Mesendoderm (in vitro differentiated cells): ENCODE measurements at regions not wholly inside any gene's neighbourhood (a gene's known extent, or its start where the extent isn't known, plus 50 kb on each side); places are given as distances from the start of the nearest gene placed in this dataset.

Experiments used
- DNase-seq: peaks from one replicate; pipeline ENCODE4 v3.0.0; 2013
- H2AK5ac ChIP-seq: 2 replicates; pipeline ENCODE4 v1.6.1; 2013; ENCODE audit warnings: low read length, inconsistent platforms
- H2BK120ac ChIP-seq: 2 replicates; pipeline ENCODE4 v1.6.1; 2013; ENCODE audit warnings: low read depth, mild to moderate bottlenecking, low read length, moderate library complexity, mixed read lengths
- H2BK15ac ChIP-seq: replicated peaks from 2 replicates; pipeline ENCODE4 v1.6.1; 2013; ENCODE audit warnings: low read depth, mild to moderate bottlenecking, moderate library complexity
- H2BK5ac ChIP-seq: 2 replicates; pipeline ENCODE4 v1.6.1; 2013; ENCODE audit warnings: low read length, inconsistent platforms
- H3K18ac ChIP-seq: 2 replicates; pipeline ENCODE4 v1.6.1; 2013; ENCODE audit warnings: mild to moderate bottlenecking, low read length, mixed read lengths
- H3K23ac ChIP-seq: one replicate; pipeline ENCODE4 v1.6.1; 2013; ENCODE audit warnings: low read length
- H3K27ac ChIP-seq: 2 replicates; pipeline ENCODE4 v1.5.1; 2013; ENCODE audit warnings: low read depth, mild to moderate bottlenecking, inconsistent platforms, low read length, moderate library complexity
- H3K27me3 ChIP-seq: 2 replicates; pipeline ENCODE4 v1.6.1; 2013; ENCODE audit warnings: low read length, control low read depth, mild to moderate bottlenecking, inconsistent platforms; ENCODE audit not compliant: insufficient read depth, poor library complexity
- H3K36me3 ChIP-seq: 2 replicates; pipeline ENCODE4 v1.6.1; 2013; ENCODE audit warnings: low read length, inconsistent platforms; ENCODE audit not compliant: control insufficient read depth, insufficient read depth
- H3K4ac ChIP-seq: one replicate; pipeline ENCODE4 v1.6.1; 2013; ENCODE audit warnings: low read depth, mild to moderate bottlenecking, low read length, moderate library complexity
- H3K4me1 ChIP-seq: 2 replicates; pipeline ENCODE4 v1.6.1; 2013; ENCODE audit warnings: low read depth, low read length, inconsistent platforms; ENCODE audit not compliant: control insufficient read depth
- H3K4me2 ChIP-seq: 2 replicates; pipeline ENCODE4 v1.6.1; 2013; ENCODE audit warnings: low read length
- H3K4me3 ChIP-seq: 2 replicates; pipeline ENCODE4 v1.5.1; 2013; ENCODE audit warnings: mild to moderate bottlenecking, low read length
- H3K56ac ChIP-seq: one replicate; pipeline ENCODE4 v1.6.1; 2013; ENCODE audit warnings: low read length
- H3K79me1 ChIP-seq: 2 replicates; pipeline ENCODE4 v1.6.1; 2013; ENCODE audit warnings: low read length, inconsistent platforms
- H3K79me2 ChIP-seq: 2 replicates; pipeline ENCODE4 v1.6.1; 2013; ENCODE audit warnings: mild to moderate bottlenecking, low read length; ENCODE audit not compliant: control insufficient read depth, insufficient read depth
- H3K9ac ChIP-seq: 2 replicates; pipeline ENCODE4 v1.6.1; 2013; ENCODE audit warnings: low read length, inconsistent platforms
- H4K5ac ChIP-seq: one replicate; pipeline ENCODE4 v1.6.1; 2013; ENCODE audit warnings: low read length
- H4K8ac ChIP-seq: one replicate; pipeline ENCODE4 v1.6.1; 2013; ENCODE audit warnings: low read depth, mild to moderate bottlenecking, control low read depth, low read length, moderate library complexity
- WGBS: extraction: QIAGEN DNeasy Blood & Tissue Kit; methylation state at CpG from one replicate; pipeline ENCODE4 v1.1.7; 2013; ENCODE audit warnings: low lambda C conversion rate, missing lambda C conversion rate; ENCODE audit not compliant: insufficient coverage; ENCODE audit errors: extremely low coverage; 5-methylcytosine and 5-hydroxymethylcytosine counted together

DNA sequence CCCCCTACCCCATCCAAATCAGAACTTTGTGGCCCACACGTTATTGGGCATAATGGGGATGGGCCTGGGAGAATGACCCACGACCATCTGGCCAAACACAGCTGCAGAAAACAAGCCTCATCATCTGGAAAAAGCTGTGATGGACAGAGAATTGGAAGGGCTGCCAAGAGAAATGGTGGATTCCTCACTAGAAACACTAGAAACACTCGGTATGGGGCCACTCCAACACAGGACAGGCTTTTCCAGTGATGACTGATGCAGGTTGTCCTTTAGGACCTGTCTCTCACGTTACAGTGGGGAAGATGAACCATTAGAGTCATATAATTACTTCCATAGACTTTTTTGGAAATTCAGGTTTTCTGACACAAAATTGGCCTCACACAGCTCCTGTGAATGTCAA, 172.4 kb upstream of the TARS1 start:
- Histone ChIP-seq H3K4me1 (no peaks in the 10 kb centered on the region), H3K4ac (no peak overlapping the region), H3K23ac (no peak overlapping the region), H4K5ac (no peak overlapping the region), H3K27ac (no peak overlapping the region), H2BK15ac (no peak overlapping the region), H2BK5ac (no peak overlapping the region), H3K4me2 (no peak overlapping the region), H3K79me1 (no peaks in the 10 kb centered on the region), H3K18ac (no peak overlapping the region), H2BK120ac (no peak overlapping the region), H3K36me3 (no peaks in the 10 kb centered on the region), H3K56ac (no peak overlapping the region), H2AK5ac (no peak overlapping the region), H3K27me3 (no peaks in the 10 kb centered on the region), H3K9ac (no peak overlapping the region), H4K8ac (no peak overlapping the region), H3K79me2 (no peaks in the 10 kb centered on the region), H3K4me3 (no peak overlapping the region)
- no CpG with 5 or more reads among the region's 4 CpGs for WGBS
- DNase-seq = no peak

DNA sequence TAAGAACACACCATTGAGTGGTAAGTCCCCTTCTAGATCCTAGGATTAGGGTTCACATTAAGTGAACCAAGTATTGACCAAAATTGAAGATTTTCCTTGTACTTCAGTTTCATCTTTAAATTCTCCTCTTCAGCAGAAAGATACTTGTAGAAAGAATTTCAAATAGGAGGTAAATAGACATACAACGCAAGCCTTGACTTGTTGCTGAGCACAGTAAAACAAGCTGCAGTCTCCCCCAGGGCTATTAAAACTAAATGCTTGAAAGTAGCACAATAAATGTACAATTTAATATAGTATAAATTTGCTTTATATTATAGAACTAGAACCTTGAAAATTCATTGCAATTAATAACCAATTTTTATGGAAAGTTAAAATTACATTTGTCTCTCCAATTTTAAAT, 170.1 kb upstream of the TARS1 start:
- no peak overlapping the region for H3K4ac ChIP-seq
- H3K23ac ChIP-seq = no peak overlapping the region
- no peak overlapping the region for H2BK15ac ChIP-seq
- H3K18ac ChIP-seq = no peak overlapping the region
- H3K4me2 ChIP-seq = no peak overlapping the region
- DNase-seq = no peak
- H3K4me3 ChIP-seq = no peak overlapping the region
- no peak overlapping the region for H3K9ac ChIP-seq
- no peaks in the 10 kb centered on the region for H3K27me3 ChIP-seq
- WGBS = no CpG with 5 or more reads among the region's 1 CpG
- H3K4me1 ChIP-seq = no peaks in the 10 kb centered on the region
- no peak overlapping the region for H4K8ac ChIP-seq
- H3K36me3 ChIP-seq = no peaks in the 10 kb centered on the region
- H2BK5ac ChIP-seq = no peak overlapping the region
- no peak overlapping the region for H3K27ac ChIP-seq
- H4K5ac ChIP-seq = no peak overlapping the region
- H3K79me2 ChIP-seq = no peaks in the 10 kb centered on the region
- H2AK5ac ChIP-seq = no peak overlapping the region
- no peaks in the 10 kb centered on the region for H3K79me1 ChIP-seq
- H3K56ac ChIP-seq = no peak overlapping the region
- no peak overlapping the region for H2BK120ac ChIP-seq

- H2BK15ac ChIP-seq = no peak overlapping the region
- H3K9ac ChIP-seq = no peak overlapping the region
- no peak overlapping the region for H3K4ac ChIP-seq
- no peaks in the 10 kb centered on the region for H3K27me3 ChIP-seq
- H3K27ac ChIP-seq = no peak overlapping the region
- no peaks in the 10 kb centered on the region for H3K36me3 ChIP-seq
- no peak overlapping the region for H2BK5ac ChIP-seq
- no peak overlapping the region for H4K5ac ChIP-seq
- no peak overlapping the region for H3K56ac ChIP-seq
- no peak overlapping the region for H2BK120ac ChIP-seq
- H3K23ac ChIP-seq = no peak overlapping the region
- H3K18ac ChIP-seq = no peak overlapping the region
- no peaks in the 10 kb centered on the region for H3K79me2 ChIP-seq
- no CpG with 5 or more reads among the region's 1 CpG for WGBS
- H4K8ac ChIP-seq = no peak overlapping the region
- H3K4me2 ChIP-seq = no peak overlapping the region
- H3K79me1 ChIP-seq = no peaks in the 10 kb centered on the region
- DNase-seq = no peak
- H3K4me1 ChIP-seq = no peaks in the 10 kb centered on the region
- no peak overlapping the region for H2AK5ac ChIP-seq
- no peak overlapping the region for H3K4me3 ChIP-seq
Observed at GRCh38 chr5:33271606-33272005, 169.2 kb upstream of the TARS1 start.

DNA sequence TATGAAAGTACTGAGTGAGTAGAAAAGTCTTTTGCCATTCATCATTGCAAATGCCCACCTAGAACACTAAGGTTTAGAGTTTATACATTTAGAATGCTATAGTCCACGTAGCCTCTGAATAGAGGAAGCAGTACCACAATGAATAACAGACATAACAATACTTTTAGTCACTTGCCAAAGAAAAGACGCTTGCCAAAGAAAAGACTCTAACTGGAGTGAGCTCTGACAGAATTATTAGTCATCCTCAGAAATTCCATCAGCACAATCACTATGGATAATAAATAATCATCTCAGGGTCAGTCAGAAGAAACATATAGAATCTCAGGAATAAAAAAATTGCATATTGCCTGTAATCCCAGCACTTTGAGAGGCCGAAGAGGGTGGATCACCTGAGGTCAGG, 168.5 kb upstream of the TARS1 start:
- no peak for DNase-seq
- H3K4me3 ChIP-seq = no peak overlapping the region
- no peak overlapping the region for H4K5ac ChIP-seq
- H3K79me2 ChIP-seq = no peaks in the 10 kb centered on the region
- no peak overlapping the region for H3K56ac ChIP-seq
- no peaks in the 10 kb centered on the region for H3K27me3 ChIP-seq
- no peaks in the 10 kb centered on the region for H3K79me1 ChIP-seq
- H3K36me3 ChIP-seq = no peaks in the 10 kb centered on the region
- no peak overlapping the region for H2BK120ac ChIP-seq
- H2BK5ac ChIP-seq = no peak overlapping the region
- H3K9ac ChIP-seq = no peak overlapping the region
- H3K23ac ChIP-seq = no peak overlapping the region
- no peak overlapping the region for H3K4me2 ChIP-seq
- H3K27ac ChIP-seq = no peak overlapping the region
- H3K4ac ChIP-seq = no peak overlapping the region
- H3K18ac ChIP-seq = no peak overlapping the region
- no peak overlapping the region for H2BK15ac ChIP-seq
- H4K8ac ChIP-seq = no peak overlapping the region
- whole genome bisulfite sequencing = no CpG with 5 or more reads among the region's 3 CpGs
- H3K4me1 ChIP-seq = no peaks in the 10 kb centered on the region
- no peak overlapping the region for H2AK5ac ChIP-seq

- Histone ChIP-seq H2BK120ac (no peak overlapping the region), H2BK15ac (no peak overlapping the region), H2AK5ac (no peak overlapping the region), H3K27ac (no peak overlapping the region), H3K36me3 (no peaks in the 10 kb centered on the region), H3K56ac (no peak overlapping the region), H3K23ac (no peak overlapping the region), H4K5ac (no peak overlapping the region), H2BK5ac (no peak overlapping the region), H3K79me2 (no peaks in the 10 kb centered on the region), H4K8ac (no peak overlapping the region), H3K4ac (no peak overlapping the region), H3K4me3 (no peak overlapping the region), H3K27me3 (no peaks in the 10 kb centered on the region), H3K18ac (no peak overlapping the region), H3K79me1 (no peaks in the 10 kb centered on the region), H3K4me2 (no peak overlapping the region), H3K4me1 (no peaks in the 10 kb centered on the region), H3K9ac (no peak overlapping the region)
- no peak for DNase-seq
Observed at GRCh38 chr5:33273985-33274384, 166.8 kb upstream of the TARS1 start.

DNA sequence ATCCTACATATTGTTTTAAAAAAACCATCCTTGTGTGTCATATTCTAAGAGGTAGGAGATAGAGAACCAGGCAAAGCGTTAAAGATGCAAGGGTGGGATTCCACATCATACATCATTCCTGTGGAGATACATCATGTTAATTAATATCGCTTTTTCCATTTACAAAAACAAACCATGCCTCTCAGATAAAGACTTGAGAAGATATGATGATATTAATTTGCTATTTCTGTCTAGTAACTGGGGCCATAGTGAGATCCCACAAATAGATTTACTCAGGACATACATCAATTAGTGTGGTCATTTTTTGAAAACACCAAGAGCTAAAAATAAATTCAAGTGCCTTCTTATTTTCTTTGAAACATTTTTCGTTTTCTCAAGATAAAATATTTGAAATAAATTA, 165.4 kb upstream of the TARS1 start:
- no peak for DNase-seq
- Histone ChIP-seq H3K4ac (no peak overlapping the region), H3K27me3 (no peaks in the 10 kb centered on the region), H3K4me3 (no peak overlapping the region), H4K5ac (no peak overlapping the region), H2BK5ac (no peak overlapping the region), H3K36me3 (no peaks in the 10 kb centered on the region), H3K56ac (no peak overlapping the region), H3K79me1 (no peaks in the 10 kb centered on the region), H2AK5ac (no peak overlapping the region), H4K8ac (no peak overlapping the region), H3K4me2 (no peak overlapping the region), H3K23ac (no peak overlapping the region), H3K27ac (no peak overlapping the region), H3K79me2 (no peaks in the 10 kb centered on the region), H3K4me1 (no peaks in the 10 kb centered on the region), H3K9ac (no peak overlapping the region), H3K18ac (no peak overlapping the region), H2BK15ac (no peak overlapping the region), H2BK120ac (no peak overlapping the region)
- no CpG with 5 or more reads among the region's 3 CpGs for WGBS
